CD4-positive, alpha-beta T cell treated with Interleukin-15 for 1 hour (primary cell): ENCODE measurements at regions not wholly inside any gene's neighbourhood (a gene's known extent, or its start where the extent isn't known, plus 50 kb on each side); places are given as distances from the start of the nearest gene placed in this dataset.

Experiments
- DNase-seq: peaks from one replicate; pipeline ENCODE4 v3.0.0-alpha.2; 2020

- DNase-seq: no peak
Measured at GRCh38 chr11:70611821-70612220, 213.5 kb downstream of the CTTN start.

GRCh38 chr11:70612459-70613141 lies 214.3 kb downstream of the CTTN start:
- DNase-seq: no peak

GRCh38 chr11:70614034-70614681 lies 215.8 kb downstream of the CTTN start:
- DNase-seq: no peak

GRCh38 chr11:70615036-70615875 lies 216.9 kb downstream of the CTTN start:
- DNase-seq: no peak

GRCh38 chr11:70616317-70616716 lies 218.0 kb downstream of the CTTN start:
- no peak for DNase-seq

- no peak for DNase-seq
Measured at GRCh38 chr11:70616938-70617654, 218.8 kb downstream of the CTTN start.

GRCh38 chr11:70618431-70619101 lies 220.2 kb downstream of the CTTN start:
- no peak for DNase-seq

GRCh38 chr11:70619591-70619990 lies 221.3 kb downstream of the CTTN start:
- DNase-seq: no peak

GRCh38 chr11:70620510-70621184 lies 222.3 kb downstream of the CTTN start:
- no peak for DNase-seq

- DNase-seq: no peak
Measured at GRCh38 chr11:70621241-70621640, 222.9 kb downstream of the CTTN start.

- DNase-seq: no peak
Measured at GRCh38 chr11:70622091-70622490, 223.8 kb downstream of the CTTN start.

- no peak for DNase-seq
Measured at GRCh38 chr11:70623906-70624597, 225.7 kb downstream of the CTTN start.

- no peak for DNase-seq
Measured at GRCh38 chr11:70624598-70624993, 226.3 kb downstream of the CTTN start.

GRCh38 chr11:70625051-70625450 lies 226.7 kb downstream of the CTTN start:
- no peak for DNase-seq

GRCh38 chr11:70625582-70626518 lies 227.5 kb downstream of the CTTN start:
- DNase-seq: no peak

- no peak for DNase-seq
Measured at GRCh38 chr11:70627219-70627618, 228.9 kb downstream of the CTTN start.

GRCh38 chr11:70628176-70628854 lies 230.0 kb downstream of the CTTN start:
- no peak for DNase-seq

- no peak for DNase-seq
Measured at GRCh38 chr11:70628855-70629844, 230.8 kb downstream of the CTTN start.
